ENCODE measurements at regions not wholly inside any gene's neighbourhood (a gene's known extent, or its start where the extent isn't known, plus 50 kb on each side); places are given as distances from the start of the nearest gene placed in this dataset.

- no peak for DNase-seq (ENCODE audit: low read depth, low spot score)
Measured at GRCh38 chr5:153881687-153882086, 157.0 kb downstream of the FAM114A2 start.

- no peak for DNase-seq (ENCODE audit: low read depth, low spot score)
Measured at GRCh38 chr5:153880106-153880505, 158.6 kb downstream of the FAM114A2 start.

GRCh38 chr5:153879596-153879995 is 159.1 kb downstream of the FAM114A2 start:
- no peak for DNase-seq (ENCODE audit: low read depth, low spot score)

- DNase-seq (ENCODE audit: low read depth, low spot score) = no peak
Measured at GRCh38 chr5:153866176-153866575, 172.5 kb downstream of the FAM114A2 start.

GRCh38 chr5:153865016-153865415 is 173.7 kb downstream of the FAM114A2 start:
- no peak for DNase-seq (ENCODE audit: low read depth, low spot score)

GRCh38 chr5:153863951-153864350 is 174.8 kb downstream of the FAM114A2 start:
- no peak for DNase-seq (ENCODE audit: low read depth, low spot score)
